Right lobe of liver (tissue), 6 donors: ENCODE measurements at regions not wholly inside any gene's neighbourhood (a gene's known extent, or its start where the extent isn't known, plus 50 kb on each side); places are given as distances from the start of the nearest gene placed in this dataset.

Experiments
- ATAC-seq, 4 donors: fragments of 200-7000 bp; cut with Tn5 transposase; one replicate each; pipeline ENCODE4 v1.9.1; 2020; ENCODE audit warnings: mild to moderate bottlenecking in 4 of 4, moderate library complexity in 4 of 4
- DNase-seq, 3 donors: peaks; one replicate each; pipeline ENCODE4 v3.0.0-alpha.2; 2020
- H3K27ac ChIP-seq, 3 donors: fragments of 200-600 bp; one replicate each; pipeline ENCODE4 v1.8.0; 2022
- H3K27me3 ChIP-seq, 2 donors: fragments of 200-600 bp; one replicate each; pipeline ENCODE4 v1.8.0; 2022
- H3K36me3 ChIP-seq, 4 donors: fragments of 200-600 bp; sonication (generic) in 1 of 4; one replicate each; pipeline versions ENCODE4 v1.5.1 to v1.8.0; 2017 to 2022; ENCODE audit warnings: control low read depth in 1 of 4
- H3K4me1 ChIP-seq, 4 donors: fragments of 200-600 bp; sonication (generic) in 1 of 4; one replicate each; pipeline versions ENCODE4 v1.5.1 to v1.8.0; 2017 to 2022; ENCODE audit warnings: control low read depth in 1 of 4
- H3K4me3 ChIP-seq, 3 donors: fragments of 200-600 bp; one replicate each; pipeline ENCODE4 v1.8.0; 2022
- H3K9me3 ChIP-seq, 4 donors: fragments of 200-600 bp; sonication (generic) in 1 of 4; one replicate each; pipeline versions ENCODE4 v1.5.1 to v1.8.0; 2017 to 2022; ENCODE audit warnings: control low read depth in 1 of 4
- CTCF ChIP-seq, 4 donors: fragments of 200-600 bp in 3 of 4; fragments of 450-650 bp in 1 of 4; IDR thresholded peaks; one replicate each; pipeline versions ENCODE4 v1.5.1 to v1.8.0; 2016 to 2022; ENCODE audit warnings: antibody characterized with exemption in 4 of 4, mild to moderate bottlenecking in 2 of 4
- POLR2A ChIP-seq: fragments of 450-650 bp; IDR thresholded peaks from one replicate; pipeline ENCODE4 v1.6.1; 2017; ENCODE audit warnings: antibody characterized with exemption, mild to moderate bottlenecking
- WGBS: methylation state at CpG from one replicate; pipeline ENCODE4 v1.1.6; 2018; ENCODE audit warnings: low coverage, low lambda C conversion rate; ENCODE audit not compliant: insufficient coverage; ENCODE audit errors: missing lambda C conversion rate; 5-methylcytosine and 5-hydroxymethylcytosine counted together
- intact Hi-C, 2 donors: fragments of 100-400 bp; cut with DNase I; formaldehyde crosslinking; loops; one replicate each; pipeline versions ENCODE4 v1.11.2 to v1.14.1; 2022
- donor health status: DM: no; HTN: yes; CAD: no.
- donor health status: DM: no; HTN: no; CAD: no.
- donor health status: DM: no; HTN: no; CAD: no.
- donor health status: DM: no; HTN: yes; CAD: no.
- donor health status: DM: no; HTN: yes; CAD: no.

DNA sequence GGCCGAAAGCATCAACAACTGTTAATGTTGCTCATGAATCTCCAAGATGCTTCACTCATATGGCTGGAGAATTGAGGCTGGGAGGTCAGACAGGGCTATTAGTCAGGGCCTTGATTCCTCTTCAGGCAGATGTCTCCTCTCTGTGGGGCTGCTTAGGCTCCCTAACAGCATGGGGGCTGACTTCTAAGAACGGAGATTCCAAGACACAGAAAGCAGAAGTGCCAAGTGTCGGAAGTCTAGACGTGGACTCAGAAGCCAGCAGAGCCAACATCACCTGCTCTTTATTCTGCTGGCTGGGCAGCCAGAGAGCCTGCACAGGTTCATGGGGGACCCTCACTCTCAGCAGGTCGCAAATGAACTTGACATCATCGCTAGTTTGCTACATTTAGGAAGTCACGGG lies 279.8 kb downstream of the CDH26 start:
- no peak for TF ChIP-seq CTCF (IDR thresholded peaks at IDR 0.05)
- TF ChIP-seq POLR2A = no peak
- intact Hi-C loops = no loop called here
- WGBS = 53% methylated on average over 2 of the region's 7 CpGs
- H3K9me3 ChIP-seq = no peaks in the 10 kb centered on the region
- H3K4me3 ChIP-seq = no peak overlapping the region
- H3K36me3 ChIP-seq = no peaks in the 10 kb centered on the region
- H3K4me1 ChIP-seq = no peaks in the 10 kb centered on the region
- H3K27ac ChIP-seq = no peak overlapping the region
- DNase-seq (no peak), ATAC-seq (no peak)
- no peaks in the 10 kb centered on the region for H3K27me3 ChIP-seq

GRCh38 chr20:60238992-60239660 lies 280.9 kb downstream of the CDH26 start:
- Histone ChIP-seq H3K36me3 (no peaks in the 10 kb centered on the region), H3K9me3 (no peaks in the 10 kb centered on the region), H3K4me3 (no peak overlapping the region), H3K27me3 (no peaks in the 10 kb centered on the region), H3K27ac (no peak overlapping the region), H3K4me1 (no peaks in the 10 kb centered on the region)
- ATAC-seq = no peak
- TF ChIP-seq POLR2A (no peak), CTCF (IDR thresholded peaks at IDR 0.05) (no peak)
- intact Hi-C loops = no loop called here
- 63% methylated on average over 10 of the region's 11 CpGs for WGBS
- DNase-seq = no peak

DNA sequence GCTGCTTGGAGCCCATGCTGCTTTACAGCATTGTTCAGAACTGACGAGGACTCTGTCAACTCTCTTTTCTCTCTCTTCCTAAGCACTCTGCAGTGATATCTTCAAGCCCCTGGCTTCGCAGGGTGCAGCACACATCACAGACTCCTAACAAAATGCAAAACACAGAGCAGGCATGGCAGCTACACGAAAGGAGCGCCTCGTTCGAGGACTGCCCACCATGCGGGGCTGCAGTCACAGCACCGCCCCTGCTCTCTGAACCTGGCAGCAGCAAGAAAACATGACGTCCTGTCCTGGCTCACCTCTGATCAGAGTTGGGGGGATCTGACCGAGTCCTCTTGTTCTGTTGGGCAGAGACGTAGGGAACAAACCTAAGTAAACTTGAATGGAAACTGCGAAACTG lies 281.7 kb downstream of the CDH26 start:
- Histone ChIP-seq H3K4me3 (no peak overlapping the region), H3K27ac (no peak overlapping the region), H3K4me1 (no peaks in the 10 kb centered on the region), H3K9me3 (no peaks in the 10 kb centered on the region), H3K36me3 (no peaks in the 10 kb centered on the region), H3K27me3 (no peaks in the 10 kb centered on the region)
- no peak for DNase-seq
- WGBS = 31% methylated on average over 9 of the region's 12 CpGs
- intact Hi-C loops = no loop called here
- TF ChIP-seq CTCF (IDR thresholded peaks at IDR 0.05) (no peak), POLR2A (no peak)
- no peak for ATAC-seq

DNA sequence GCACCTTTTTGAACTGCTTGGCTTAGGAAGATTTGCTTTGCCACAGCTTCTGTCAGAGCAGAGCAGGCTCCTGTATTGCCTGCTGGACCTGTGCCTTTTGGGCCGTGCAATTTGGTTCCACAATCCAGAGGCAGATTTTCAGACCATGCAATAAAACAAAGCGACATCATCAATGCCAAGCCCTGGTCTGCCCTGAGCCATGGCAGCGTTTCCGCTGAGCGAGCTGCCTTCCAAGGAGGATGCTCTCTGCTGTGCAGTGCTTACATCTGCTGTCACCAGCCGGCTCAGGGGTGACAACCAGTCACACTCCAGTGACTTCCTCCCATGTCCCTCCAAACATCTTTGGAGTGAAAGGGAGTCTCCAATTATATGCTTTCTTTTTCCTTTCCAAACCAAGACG lies 282.2 kb downstream of the CDH26 start:
- TF ChIP-seq POLR2A = no peak
- no peak for TF ChIP-seq CTCF (IDR thresholded peaks at IDR 0.05)
- no peak overlapping the region for H3K27ac ChIP-seq
- WGBS = 76% methylated on average over 2 of the region's 7 CpGs

GRCh38 chr20:60240986-60241385 lies 282.8 kb downstream of the CDH26 start:
- Histone ChIP-seq H3K36me3 (no peaks in the 10 kb centered on the region), H3K4me1 (no peaks in the 10 kb centered on the region), H3K27me3 (no peaks in the 10 kb centered on the region), H3K4me3 (no peak overlapping the region), H3K9me3 (no peaks in the 10 kb centered on the region), H3K27ac (no peak overlapping the region)
- WGBS = 66% methylated on average over 8 of the region's 8 CpGs
- no peak for ATAC-seq
- DNase-seq = no peak
- intact Hi-C loops = no loop called here
- TF ChIP-seq CTCF (IDR thresholded peaks at IDR 0.05) (no peak), POLR2A (no peak)

More for the DNA sequence above, 282.2 kb downstream of the CDH26 start:
- intact Hi-C loops = no loop called here
- Histone ChIP-seq H3K27me3 (no peaks in the 10 kb centered on the region), H3K36me3 (no peaks in the 10 kb centered on the region), H3K4me1 (no peaks in the 10 kb centered on the region), H3K4me3 (no peak overlapping the region), H3K9me3 (no peaks in the 10 kb centered on the region)
- no peak for ATAC-seq
- DNase-seq = no peak
